ENCODE measurements at regions not wholly inside any gene's neighbourhood (a gene's known extent, or its start where the extent isn't known, plus 50 kb on each side); places are given as distances from the start of the nearest gene placed in this dataset.

GRCh38 chr1:228994676-228995594 is 259.7 kb downstream of the RHOU start:
- ChIA-PET CTCF (no interaction called here), POLR2A (no interaction called here)

DNA sequence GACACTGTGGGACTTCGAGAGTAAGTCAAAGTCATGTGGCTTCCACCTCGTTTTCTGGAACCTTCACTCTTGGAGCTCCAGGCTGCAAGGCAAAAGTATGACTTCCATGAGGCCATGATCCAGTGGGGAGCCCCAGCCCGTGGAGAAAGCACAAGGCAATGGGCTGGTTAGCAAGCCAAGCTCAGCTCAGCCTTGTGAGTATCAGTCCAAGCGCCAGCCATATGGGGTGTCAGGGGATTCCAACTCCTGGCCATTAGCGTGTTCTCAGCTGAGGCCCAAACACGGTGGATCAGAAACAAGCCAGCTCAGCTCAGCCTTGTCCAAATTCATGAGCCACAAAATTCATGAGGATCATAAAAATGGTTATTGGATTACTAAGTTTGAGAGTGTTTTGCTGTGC is 261.0 kb downstream of the RHOU start:
- no peak for DNase-seq (ENCODE audit: extremely low spot score)
- ChIA-PET CTCF (no interaction called here), POLR2A (no interaction called here)
- TF ChIP-seq SP1 (IDR thresholded peaks at IDR 0.05) (no peak), LEF1 (IDR thresholded peaks at IDR 0.05; ENCODE audit: borderline replicate concordance) (no peak), FOXK2 (IDR thresholded peaks at IDR 0.05) (no peak), BHLHE40 (IDR thresholded peaks at IDR 0.05; ENCODE audit: borderline replicate concordance) (no peak), NFRKB (IDR thresholded peaks at IDR 0.05) (no peak), L3MBTL2 (conservative IDR thresholded peaks at IDR 0.05) (no peak), ZNF384 (IDR thresholded peaks at IDR 0.05) (no peak), ELF4 (IDR thresholded peaks at IDR 0.05) (no peak), SUZ12 (IDR thresholded peaks at IDR 0.05) (no peak), FOXM1 (IDR thresholded peaks at IDR 0.05; ENCODE audit: borderline replicate concordance) (no peak), CTBP1 (IDR thresholded peaks at IDR 0.05; ENCODE audit: borderline replicate concordance) (no peak), FOXA1 (IDR thresholded peaks at IDR 0.05) (no peak)
- TF ChIP-seq, protein P1, sequence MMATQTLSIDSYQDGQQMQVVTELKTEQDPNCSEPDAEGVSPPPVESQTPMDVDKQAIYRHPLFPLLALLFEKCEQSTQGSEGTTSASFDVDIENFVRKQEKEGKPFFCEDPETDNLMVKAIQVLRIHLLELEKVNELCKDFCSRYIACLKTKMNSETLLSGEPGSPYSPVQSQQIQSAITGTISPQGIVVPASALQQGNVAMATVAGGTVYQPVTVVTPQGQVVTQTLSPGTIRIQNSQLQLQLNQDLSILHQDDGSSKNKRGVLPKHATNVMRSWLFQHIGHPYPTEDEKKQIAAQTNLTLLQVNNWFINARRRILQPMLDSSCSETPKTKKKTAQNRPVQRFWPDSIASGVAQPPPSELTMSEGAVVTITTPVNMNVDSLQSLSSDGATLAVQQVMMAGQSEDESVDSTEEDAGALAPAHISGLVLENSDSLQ (IDR thresholded peaks at IDR 0.05): no peak

More at GRCh38 chr1:228994676-228995594, 259.7 kb downstream of the RHOU start:
- DNase-seq (ENCODE audit: extremely low spot score): no peak
- no peak for TF ChIP-seq FOXA1 (IDR thresholded peaks at IDR 0.05)
- no peak for TF ChIP-seq NFRKB (IDR thresholded peaks at IDR 0.05)
- TF ChIP-seq HDGF (IDR thresholded peaks at IDR 0.05; ENCODE audit: borderline replicate concordance): no peak
- no peak for TF ChIP-seq FOXM1 (IDR thresholded peaks at IDR 0.05; ENCODE audit: borderline replicate concordance)
- TF ChIP-seq SUZ12 (IDR thresholded peaks at IDR 0.05): no peak
- TF ChIP-seq ELF4 (IDR thresholded peaks at IDR 0.05): no peak
- no peak for TF ChIP-seq ZNF384 (IDR thresholded peaks at IDR 0.05)
- TF ChIP-seq ARNT (IDR thresholded peaks at IDR 0.05): no peak
- TF ChIP-seq BHLHE40 (IDR thresholded peaks at IDR 0.05; ENCODE audit: borderline replicate concordance): no peak
- no peak for TF ChIP-seq LEF1 (IDR thresholded peaks at IDR 0.05; ENCODE audit: borderline replicate concordance)
- TF ChIP-seq, protein P1 (IDR thresholded peaks at IDR 0.05): no peak
- no peak for TF ChIP-seq L3MBTL2 (conservative IDR thresholded peaks at IDR 0.05)
- no peak for TF ChIP-seq TARDBP (IDR thresholded peaks at IDR 0.05)
- TF ChIP-seq CTBP1 (IDR thresholded peaks at IDR 0.05; ENCODE audit: borderline replicate concordance): no peak
- TF ChIP-seq SP1 (IDR thresholded peaks at IDR 0.05): no peak
- TF ChIP-seq FOXK2 (IDR thresholded peaks at IDR 0.05): no peak

- no peak for TF ChIP-seq SUZ12 (IDR thresholded peaks at IDR 0.05)
- TF ChIP-seq FOXA1 (IDR thresholded peaks at IDR 0.05): no peak
- TF ChIP-seq L3MBTL2 (conservative IDR thresholded peaks at IDR 0.05): no peak
- DNase-seq (ENCODE audit: extremely low spot score): no peak
- CTCF ChIA-PET: no interaction called here
- POLR2A ChIA-PET: no interaction called here
Measured at GRCh38 chr1:228997721-228998144, 262.5 kb downstream of the RHOU start.

DNA sequence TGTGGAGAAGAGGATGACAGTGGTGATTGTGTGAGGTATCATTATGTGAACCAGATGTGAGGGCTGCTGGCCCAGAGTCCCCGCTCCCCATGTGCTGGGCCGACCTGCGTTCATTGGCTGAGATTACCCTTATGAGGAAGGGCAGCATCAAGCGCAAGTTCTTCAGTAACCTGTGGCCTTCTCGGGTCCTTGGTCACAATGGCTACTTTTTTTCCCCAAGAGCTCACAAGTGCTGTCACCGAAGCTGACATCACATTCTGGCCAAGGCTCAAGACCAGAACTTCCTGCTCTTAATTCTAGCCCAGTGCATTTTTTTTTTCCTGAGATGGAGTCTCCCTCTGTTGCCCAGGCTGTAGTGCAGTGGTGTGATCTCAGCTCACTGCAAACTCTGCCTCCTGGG is 262.9 kb downstream of the RHOU start:
- no peak for DNase-seq (ENCODE audit: extremely low spot score)

GRCh38 chr1:228999446-229000170 is 264.3 kb downstream of the RHOU start:
- CTCF ChIA-PET: no interaction called here
- POLR2A ChIA-PET: no interaction called here
- TF ChIP-seq TARDBP (IDR thresholded peaks at IDR 0.05): no peak
- no peak for DNase-seq (ENCODE audit: extremely low spot score)

More for the DNA sequence above, 262.9 kb downstream of the RHOU start:
- ChIA-PET POLR2A (no interaction called here), CTCF (no interaction called here)
- TF ChIP-seq BHLHE40 (IDR thresholded peaks at IDR 0.05; ENCODE audit: borderline replicate concordance) (no peak), ELF4 (IDR thresholded peaks at IDR 0.05) (no peak), FOXA1 (IDR thresholded peaks at IDR 0.05) (no peak), ARNT (IDR thresholded peaks at IDR 0.05) (no peak), ZNF384 (IDR thresholded peaks at IDR 0.05) (no peak), FOXK2 (IDR thresholded peaks at IDR 0.05) (no peak), NFRKB (IDR thresholded peaks at IDR 0.05) (no peak), FOXM1 (IDR thresholded peaks at IDR 0.05; ENCODE audit: borderline replicate concordance) (no peak), SUZ12 (IDR thresholded peaks at IDR 0.05) (no peak), LEF1 (IDR thresholded peaks at IDR 0.05; ENCODE audit: borderline replicate concordance) (no peak), L3MBTL2 (conservative IDR thresholded peaks at IDR 0.05) (no peak), CTBP1 (IDR thresholded peaks at IDR 0.05; ENCODE audit: borderline replicate concordance) (no peak), HDGF (IDR thresholded peaks at IDR 0.05; ENCODE audit: borderline replicate concordance) (no peak), TARDBP (IDR thresholded peaks at IDR 0.05) (no peak), SP1 (IDR thresholded peaks at IDR 0.05) (no peak)
- TF ChIP-seq, protein P1 (IDR thresholded peaks at IDR 0.05): no peak

GRCh38 chr1:229000187-229000586 is 264.9 kb downstream of the RHOU start:
- ChIA-PET CTCF (no interaction called here), POLR2A (no interaction called here)
- DNase-seq (ENCODE audit: extremely low spot score): no peak
- TF ChIP-seq FOXA1 (IDR thresholded peaks at IDR 0.05) (no peak), BHLHE40 (IDR thresholded peaks at IDR 0.05; ENCODE audit: borderline replicate concordance) (no peak), CTBP1 (IDR thresholded peaks at IDR 0.05; ENCODE audit: borderline replicate concordance) (no peak), LEF1 (IDR thresholded peaks at IDR 0.05; ENCODE audit: borderline replicate concordance) (no peak), NFRKB (IDR thresholded peaks at IDR 0.05) (no peak), SUZ12 (IDR thresholded peaks at IDR 0.05) (no peak), L3MBTL2 (conservative IDR thresholded peaks at IDR 0.05) (no peak), TARDBP (IDR thresholded peaks at IDR 0.05) (no peak), ARNT (IDR thresholded peaks at IDR 0.05) (no peak), FOXM1 (IDR thresholded peaks at IDR 0.05; ENCODE audit: borderline replicate concordance) (no peak), HDGF (IDR thresholded peaks at IDR 0.05; ENCODE audit: borderline replicate concordance) (no peak), SP1 (IDR thresholded peaks at IDR 0.05) (no peak)
- TF ChIP-seq, protein P1 (IDR thresholded peaks at IDR 0.05): no peak
